ENCODE measurements at regions not wholly inside any gene's neighbourhood (a gene's known extent, or its start where the extent isn't known, plus 50 kb on each side); places are given as distances from the start of the nearest gene placed in this dataset.

DNA sequence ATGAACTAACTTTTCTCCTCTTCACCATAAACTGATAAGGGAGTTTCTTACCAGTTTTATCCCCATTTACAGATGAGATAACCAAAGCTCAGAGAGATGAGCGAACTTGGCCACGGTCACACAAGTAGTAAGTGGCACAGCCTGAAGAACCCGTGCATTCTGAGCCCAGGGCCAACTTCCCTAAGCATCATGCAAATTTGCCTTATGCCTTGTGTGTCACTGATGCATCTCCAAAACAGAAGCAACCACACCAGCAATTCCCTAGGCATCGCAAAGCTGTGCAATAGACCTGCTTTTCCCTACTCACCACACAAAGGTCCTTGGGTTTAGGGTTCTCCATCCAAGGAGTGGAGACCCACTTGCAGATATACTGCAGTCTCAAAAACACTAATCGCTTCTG, 304.5 kb upstream of the KAZN start:
- TF ChIP-seq CTCF (IDR thresholded peaks at IDR 0.05; ENCODE audit: insufficient read depth, low read length) (no peak), POLR2AphosphoS5 (IDR thresholded peaks at IDR 0.05; ENCODE audit: low read depth) (no peak), SPI1 (IDR thresholded peaks at IDR 0.05; ENCODE audit: borderline replicate concordance, low read depth) (no peak), GABPA (IDR thresholded peaks at IDR 0.05; ENCODE audit: low read depth) (no peak)
- TF ChIP-seq, protein P1, sequence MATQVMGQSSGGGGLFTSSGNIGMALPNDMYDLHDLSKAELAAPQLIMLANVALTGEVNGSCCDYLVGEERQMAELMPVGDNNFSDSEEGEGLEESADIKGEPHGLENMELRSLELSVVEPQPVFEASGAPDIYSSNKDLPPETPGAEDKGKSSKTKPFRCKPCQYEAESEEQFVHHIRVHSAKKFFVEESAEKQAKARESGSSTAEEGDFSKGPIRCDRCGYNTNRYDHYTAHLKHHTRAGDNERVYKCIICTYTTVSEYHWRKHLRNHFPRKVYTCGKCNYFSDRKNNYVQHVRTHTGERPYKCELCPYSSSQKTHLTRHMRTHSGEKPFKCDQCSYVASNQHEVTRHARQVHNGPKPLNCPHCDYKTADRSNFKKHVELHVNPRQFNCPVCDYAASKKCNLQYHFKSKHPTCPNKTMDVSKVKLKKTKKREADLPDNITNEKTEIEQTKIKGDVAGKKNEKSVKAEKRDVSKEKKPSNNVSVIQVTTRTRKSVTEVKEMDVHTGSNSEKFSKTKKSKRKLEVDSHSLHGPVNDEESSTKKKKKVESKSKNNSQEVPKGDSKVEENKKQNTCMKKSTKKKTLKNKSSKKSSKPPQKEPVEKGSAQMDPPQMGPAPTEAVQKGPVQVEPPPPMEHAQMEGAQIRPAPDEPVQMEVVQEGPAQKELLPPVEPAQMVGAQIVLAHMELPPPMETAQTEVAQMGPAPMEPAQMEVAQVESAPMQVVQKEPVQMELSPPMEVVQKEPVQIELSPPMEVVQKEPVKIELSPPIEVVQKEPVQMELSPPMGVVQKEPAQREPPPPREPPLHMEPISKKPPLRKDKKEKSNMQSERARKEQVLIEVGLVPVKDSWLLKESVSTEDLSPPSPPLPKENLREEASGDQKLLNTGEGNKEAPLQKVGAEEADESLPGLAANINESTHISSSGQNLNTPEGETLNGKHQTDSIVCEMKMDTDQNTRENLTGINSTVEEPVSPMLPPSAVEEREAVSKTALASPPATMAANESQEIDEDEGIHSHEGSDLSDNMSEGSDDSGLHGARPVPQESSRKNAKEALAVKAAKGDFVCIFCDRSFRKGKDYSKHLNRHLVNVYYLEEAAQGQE (IDR thresholded peaks at IDR 0.05; ENCODE audit: insufficient replicate concordance, low read depth), result no peak
